GM18499 (cell line): ENCODE measurements at regions not wholly inside any gene's neighbourhood (a gene's known extent, or its start where the extent isn't known, plus 50 kb on each side); places are given as distances from the start of the nearest gene placed in this dataset.
"Not testable (repeated sequence)": the region's sequence is repeated elsewhere in the genome, so short reads cannot be mapped to it uniquely, and the experiment has no call there.

ENCODE experiments used
- ATAC-seq: cut with Tn5 transposase; IDR thresholded peaks from one replicate; pipeline ENCODE4 v1.9.1; 2021; ENCODE audit warnings: moderate number of reproducible peaks; ENCODE audit not compliant: insufficient read depth, unreplicated experiment

DNA sequence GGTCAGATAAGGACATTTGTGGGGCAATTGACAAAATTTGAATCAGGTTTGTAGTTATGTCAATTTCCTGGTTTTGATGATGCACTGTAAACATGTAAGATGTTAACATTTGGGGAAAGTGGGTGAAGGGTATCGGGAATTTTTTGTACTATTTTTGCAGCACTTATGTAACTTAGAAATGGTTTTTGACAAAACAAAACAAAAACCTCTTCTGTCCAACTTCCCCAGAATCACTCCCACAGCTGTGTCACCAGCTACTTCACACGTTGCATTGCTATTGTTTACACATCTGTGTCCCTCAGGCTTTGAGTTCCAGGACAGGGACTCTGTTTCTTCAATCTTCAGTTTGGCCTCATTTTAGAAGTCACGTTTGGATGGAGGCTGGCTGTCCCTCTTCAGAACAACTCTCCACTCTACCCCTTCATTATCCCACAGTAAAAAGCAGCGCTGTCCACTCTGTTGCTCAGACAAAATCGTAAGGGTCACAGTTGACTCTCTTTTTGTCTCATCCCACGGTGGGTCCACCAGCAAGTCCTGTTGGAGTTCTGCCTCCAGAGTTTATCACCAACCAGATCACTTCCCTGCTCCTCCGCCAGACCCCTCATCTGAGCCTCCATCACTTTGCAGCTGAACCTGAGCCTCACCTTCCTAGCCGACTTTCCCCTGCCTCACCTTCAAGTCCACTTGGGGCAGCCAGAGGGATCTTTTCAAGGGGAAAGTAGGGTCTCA is 63.2 kb downstream of the NENF start:
- no peak for ATAC-seq

DNA sequence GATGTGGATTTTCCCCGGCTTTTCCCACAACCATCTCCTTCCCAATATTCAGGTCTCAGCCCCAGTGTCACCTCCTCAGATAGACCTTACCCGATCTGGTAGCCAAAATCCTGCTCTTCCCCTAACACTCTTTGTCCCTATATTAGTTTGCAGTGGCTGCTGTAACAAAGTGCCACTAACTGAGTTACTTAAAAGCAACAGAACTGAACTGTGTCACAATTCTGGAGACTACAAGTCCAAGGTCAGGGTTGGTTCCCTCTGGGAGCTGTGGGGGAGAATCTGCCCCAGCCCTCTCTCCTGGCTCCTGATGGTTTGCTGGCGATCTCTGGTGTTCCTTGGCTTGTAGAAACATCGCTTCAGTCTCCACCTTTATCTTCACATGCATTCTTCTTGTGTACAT is 64.0 kb downstream of the NENF start:
- ATAC-seq: no peak

DNA sequence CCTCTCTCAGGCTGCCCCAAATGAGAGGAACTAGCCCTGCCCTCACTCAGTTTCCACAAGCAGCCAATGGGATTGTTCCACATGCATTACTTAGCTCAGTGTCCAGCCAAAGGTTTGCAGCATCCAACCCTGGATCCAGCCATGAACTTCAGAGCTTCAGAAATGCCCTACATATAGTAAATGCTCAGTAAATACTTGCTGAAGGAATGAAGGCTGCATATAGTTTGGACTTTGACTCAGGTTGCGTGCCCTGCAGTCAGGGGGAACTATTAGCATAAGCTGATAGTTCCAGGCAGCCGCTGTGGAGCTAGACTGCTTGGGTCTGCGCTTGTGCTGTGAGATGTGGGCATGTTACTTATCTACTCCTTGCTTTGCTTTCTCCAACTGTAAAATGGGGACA is 64.8 kb downstream of the NENF start:
- no peak for ATAC-seq

DNA sequence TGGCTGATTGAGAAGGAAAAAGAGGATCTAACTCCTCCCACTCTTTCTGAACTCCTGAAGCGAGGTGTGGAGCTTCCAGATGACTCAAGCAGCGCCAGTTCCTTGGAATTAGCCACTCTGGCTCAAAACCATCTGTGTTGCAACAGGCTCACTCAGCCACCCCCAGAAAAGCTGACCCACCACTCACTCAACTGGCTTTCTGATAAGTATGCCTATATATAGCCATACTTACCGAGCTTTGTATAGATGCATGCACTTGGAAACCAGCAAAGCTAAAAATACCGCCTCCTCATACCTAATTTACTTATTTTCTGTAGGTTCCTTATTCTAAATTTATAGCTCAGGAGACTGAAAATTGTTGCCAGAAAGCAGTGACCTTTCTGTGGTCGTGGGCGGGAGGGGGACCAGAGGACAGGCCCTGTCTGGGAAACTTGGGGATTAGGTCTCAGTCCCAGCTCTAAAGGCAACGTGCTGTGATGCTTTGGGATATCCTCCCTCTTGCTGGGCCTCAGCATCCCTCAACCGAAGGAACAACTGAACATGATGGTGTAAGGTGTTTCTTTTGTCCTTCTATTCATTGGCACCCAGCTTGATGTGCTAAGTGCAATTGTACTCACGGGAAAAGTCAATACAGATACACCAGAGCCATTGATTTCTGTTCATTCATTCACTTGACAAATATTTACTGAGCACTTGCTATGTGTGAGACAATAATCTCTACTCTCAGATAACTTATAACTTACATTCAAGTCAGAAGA is 65.7 kb downstream of the NENF start:
- ATAC-seq: no peak

DNA sequence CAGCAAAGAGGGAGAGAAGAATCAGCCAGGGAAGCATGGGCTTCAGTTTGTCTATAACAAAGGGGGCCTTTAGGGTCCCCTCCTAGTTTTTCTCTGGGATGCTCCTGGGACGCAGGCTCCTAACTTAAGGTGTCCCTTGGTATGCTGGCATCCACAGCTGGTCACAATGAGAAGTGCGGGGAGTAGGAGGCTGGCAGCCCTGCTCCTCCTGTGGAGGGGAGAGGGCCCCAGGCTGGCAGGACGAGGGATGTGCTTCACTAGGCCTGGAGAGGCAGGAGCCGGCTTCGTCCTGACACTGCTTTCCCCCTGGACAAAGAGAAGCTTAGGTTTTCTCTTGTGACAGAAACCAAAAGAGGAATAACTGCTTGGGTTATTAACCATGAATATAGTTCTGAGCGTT is 67.6 kb downstream of the NENF start:
- no peak for ATAC-seq

DNA sequence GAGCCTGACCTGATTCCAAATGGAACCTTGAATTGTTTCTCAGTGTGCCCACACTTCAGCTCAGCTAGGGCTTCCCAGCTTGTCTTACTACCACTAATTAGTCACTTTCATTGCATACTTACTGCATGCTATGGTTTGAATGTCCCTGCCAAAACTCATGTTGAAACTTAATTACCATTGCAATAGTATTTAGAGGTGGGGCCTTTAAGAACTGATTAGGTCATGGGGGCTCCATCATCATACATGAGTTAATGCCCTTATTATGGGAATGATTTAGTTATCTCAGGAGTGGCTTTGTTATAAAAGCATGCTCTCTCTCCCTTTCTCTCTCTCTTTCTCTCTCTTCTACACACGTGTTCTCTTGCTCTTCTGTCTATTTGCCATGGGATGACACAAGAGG is 68.3 kb downstream of the NENF start:
- ATAC-seq: no peak

GRCh38 chr1:212503714-212504113 is 71.0 kb downstream of the NENF start:
- no peak for ATAC-seq

DNA sequence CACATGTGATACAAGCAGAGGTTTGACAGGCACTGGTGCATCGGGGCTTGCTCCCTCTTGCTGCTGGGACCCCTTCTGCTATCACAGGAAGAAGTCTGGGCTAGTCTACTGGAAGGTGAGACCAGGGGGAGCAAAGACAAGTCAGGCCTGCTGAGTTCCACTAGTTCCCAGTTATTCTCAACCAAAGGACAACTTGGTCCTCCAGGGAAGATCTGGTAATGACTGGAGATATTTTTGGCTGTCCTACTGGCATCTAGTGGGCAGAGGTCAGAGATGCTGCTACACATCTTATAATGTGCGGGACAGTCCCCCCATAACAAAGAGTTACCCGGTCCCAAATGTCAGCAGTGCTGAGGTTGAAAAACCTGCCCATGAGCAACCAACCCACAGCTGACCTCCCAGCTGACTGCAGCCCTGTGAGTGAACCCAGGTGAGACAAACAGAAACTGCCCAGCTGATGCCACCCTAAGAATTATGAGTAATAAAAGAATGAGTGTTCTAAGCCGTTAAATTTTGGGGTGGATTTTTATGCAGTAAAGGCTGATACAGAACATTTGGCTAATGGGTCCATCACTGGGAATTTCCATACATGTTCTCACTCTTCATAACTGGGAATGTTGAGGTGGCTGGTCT is 71.6 kb downstream of the NENF start:
- ATAC-seq: no peak

DNA sequence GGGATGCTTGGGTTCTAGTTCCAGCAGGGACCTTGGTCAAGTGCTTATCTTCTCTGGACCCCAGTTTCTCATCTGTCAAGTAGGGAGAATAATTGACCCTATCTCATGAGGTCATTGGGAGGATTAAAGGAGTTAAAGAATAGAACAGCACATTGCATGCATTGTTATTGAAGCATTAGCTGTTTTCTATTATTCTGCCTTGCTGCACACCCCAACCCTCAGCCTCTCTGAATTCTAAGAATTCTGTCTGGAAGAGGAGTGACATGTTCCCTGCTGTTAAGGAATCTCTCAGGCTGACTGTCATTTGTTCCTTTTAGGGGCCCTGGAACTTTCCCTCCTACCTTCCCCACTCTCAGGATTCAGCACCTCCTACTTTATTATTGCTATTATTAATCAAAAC is 73.9 kb downstream of the NENF start:
- ATAC-seq: no peak

- no peak for ATAC-seq
Measured at GRCh38 chr1:212507369-212507768, 74.6 kb downstream of the NENF start.

GRCh38 chr1:212512816-212513559 is 80.3 kb downstream of the NENF start:
- ATAC-seq: no peak

DNA sequence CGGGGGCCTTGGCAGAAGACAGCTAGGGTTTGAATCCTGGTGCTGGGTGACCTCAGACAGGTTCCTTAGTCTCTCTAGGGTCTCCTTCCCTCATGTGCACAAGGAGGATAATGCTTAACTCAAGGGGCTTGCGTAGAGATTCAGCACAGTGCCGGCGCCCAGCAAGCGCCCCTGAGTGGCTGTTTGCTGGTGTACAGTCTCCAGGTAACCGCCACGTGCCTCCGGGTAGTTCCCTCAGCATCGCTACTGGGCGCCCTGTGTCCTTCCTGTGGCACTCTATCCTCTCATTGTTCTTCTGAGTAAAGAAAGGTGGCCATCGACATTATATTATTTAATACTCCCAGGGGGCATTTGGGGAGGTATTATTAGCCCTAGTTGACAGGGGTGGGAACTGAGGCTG is 80.9 kb downstream of the NENF start:
- no peak for ATAC-seq

DNA sequence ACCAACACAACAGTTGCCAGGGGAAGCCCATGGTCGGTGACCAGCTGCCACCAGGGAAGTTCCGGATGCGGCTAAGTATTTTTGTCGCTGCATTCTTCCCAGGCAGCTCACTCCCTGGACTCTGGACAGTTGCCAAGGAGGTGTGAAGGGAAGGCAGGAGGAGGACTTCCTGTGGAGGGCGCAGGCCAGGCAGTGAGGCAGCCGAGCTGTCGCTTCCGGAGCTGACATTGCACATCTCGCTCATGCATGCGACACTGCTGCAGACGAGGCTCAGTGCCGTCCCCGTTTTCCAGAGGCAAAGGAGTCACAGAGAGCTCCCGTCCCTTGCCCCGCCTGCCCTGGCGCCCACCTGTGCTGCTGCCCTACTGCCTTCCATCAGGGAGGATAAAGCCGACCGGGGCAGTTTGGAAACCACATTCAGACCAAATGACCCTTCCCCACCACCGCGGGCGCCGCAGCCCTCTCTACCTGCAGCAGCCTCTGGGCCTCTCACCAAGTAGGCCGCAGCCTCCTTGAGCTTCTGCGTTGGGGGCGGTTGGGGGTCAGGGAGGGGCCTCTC is 81.4 kb downstream of the NENF start:
- no peak for ATAC-seq

DNA sequence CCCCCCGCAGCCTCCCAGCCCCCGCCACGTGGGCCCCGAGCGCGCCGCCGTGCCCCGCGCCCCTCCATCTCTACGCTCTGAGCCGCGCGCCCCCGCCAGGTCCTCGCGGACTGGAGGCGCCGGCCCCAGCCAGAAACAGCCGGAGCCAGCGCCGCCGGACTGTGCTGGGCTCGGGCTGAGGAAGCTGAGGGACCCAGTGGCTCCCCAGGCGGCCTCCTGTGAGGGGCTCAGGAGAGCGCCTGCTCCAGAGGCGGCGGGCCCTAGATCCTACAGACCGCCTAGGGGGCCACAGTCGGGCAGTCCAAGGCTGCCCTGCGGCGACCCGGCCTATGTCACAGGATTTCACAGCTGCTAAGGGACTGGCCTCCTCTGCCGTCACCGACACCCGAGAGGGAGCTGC is 82.1 kb downstream of the NENF start:
- ATAC-seq: no peak

DNA sequence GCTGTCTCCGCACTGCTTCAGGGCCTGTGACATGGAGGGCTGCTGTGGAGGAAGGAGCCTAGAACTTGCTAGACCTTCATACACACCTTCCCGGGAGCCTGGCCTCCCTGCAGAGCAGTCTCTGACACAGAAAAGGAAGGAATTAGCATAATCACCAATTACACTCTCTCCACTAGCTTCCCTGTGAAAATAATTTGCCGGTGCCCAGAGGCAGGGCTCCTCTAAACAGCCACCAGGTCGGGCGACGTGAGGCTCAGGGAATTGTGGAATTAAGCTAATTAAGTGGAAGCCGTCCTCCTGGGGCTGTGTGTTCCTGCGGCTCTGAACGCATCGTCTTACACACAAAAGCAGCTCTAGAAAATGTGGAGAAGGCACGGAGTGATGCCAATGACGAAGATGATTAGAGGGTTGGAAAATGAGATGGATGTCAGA is 82.6 kb downstream of the NENF start:
- ATAC-seq: no peak

- not testable (repeated sequence) for ATAC-seq
Measured at GRCh38 chr1:212516012-212516411, 83.3 kb downstream of the NENF start.

- no peak for ATAC-seq
Measured at GRCh38 chr1:212518188-212519054, 85.7 kb downstream of the NENF start.

- ATAC-seq: no peak
Measured at GRCh38 chr1:212519131-212519530, 86.4 kb downstream of the NENF start.

DNA sequence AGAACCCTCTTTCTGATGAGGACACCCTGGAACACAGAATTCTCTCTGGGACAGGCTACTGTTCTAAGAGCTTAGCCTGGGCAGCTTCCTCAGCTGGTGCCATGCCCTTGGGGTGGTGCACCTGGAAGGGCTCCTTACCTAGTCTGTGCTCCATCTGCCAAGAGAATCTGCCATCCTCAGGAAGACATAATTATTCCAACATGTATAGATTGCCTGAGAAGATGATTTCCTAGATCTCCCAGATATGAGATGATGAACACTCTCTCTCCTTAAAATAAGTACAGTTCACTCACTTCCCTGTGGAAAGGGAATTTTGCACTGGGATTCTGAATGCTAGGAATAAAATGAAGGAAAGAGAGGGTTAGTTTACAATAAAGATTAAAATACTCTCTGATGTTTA is 87.6 kb downstream of the NENF start:
- no peak for ATAC-seq

DNA sequence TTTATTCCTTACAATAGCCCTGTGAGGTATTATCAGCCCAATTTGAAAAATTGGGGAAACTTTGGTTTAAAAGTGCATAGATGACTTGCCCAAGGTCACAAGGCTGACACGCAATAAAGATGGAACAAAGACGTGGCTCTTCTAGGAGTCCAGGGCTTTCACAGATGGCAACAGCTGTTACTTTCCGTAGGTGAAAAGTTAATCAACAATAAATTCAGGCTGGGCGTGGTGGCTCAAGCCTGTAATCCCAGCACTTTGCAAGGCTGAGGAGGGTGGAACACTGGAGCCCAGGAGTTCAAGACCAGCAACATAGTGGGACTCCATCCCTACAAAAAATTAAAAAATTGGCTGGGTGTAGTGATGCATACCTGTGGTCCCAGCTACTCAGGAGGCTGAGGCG is 87.8 kb upstream of the ATF3 start:
- ATAC-seq: no peak
